ENCODE measurements at regions not wholly inside any gene's neighbourhood (a gene's known extent, or its start where the extent isn't known, plus 50 kb on each side); places are given as distances from the start of the nearest gene placed in this dataset.
A peak's percentile ranks its signal among the peaks of the same experiment; 100 is the strongest.

DNA sequence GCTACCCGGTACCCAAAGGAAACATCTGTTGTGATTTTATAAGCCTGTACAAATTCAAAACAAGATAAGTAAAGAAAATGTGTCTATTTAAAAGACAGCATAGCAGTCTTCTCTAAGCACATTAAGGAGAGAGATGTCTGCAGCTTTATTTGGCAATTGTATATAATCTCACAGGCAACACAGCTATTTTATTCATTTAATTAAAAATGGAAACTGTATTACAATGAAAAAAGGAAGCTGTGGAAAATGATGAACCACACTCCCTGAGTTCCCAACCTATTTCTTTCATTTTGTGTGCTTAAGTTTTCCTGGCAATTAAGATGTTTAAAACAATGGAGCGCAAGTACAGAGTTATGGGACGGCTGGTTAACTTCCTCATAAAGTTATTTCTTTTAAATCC is 78.4 kb downstream of the CBLL2 start:
- Histone ChIP-seq H3K36me3 (ENCODE audit: control insufficient read depth in 2 of 2, extremely low read depth in 1 of 2, insufficient read depth in 2 of 2, low read length in 2 of 2) (no peaks in the 10 kb centered on the region), H3K9me3 (replicated peaks; ENCODE audit: control insufficient read depth, insufficient read depth, low read length) (no peaks in the 10 kb centered on the region), H3K9me1 (replicated peaks; ENCODE audit: control insufficient read depth, extremely low read depth, insufficient read depth, low read length) (no peaks in the 10 kb centered on the region), H3K79me2 (ENCODE audit: control insufficient read depth, insufficient read depth, low read length) (no peaks in the 10 kb centered on the region), H3K4me3 (replicated peaks in 1 of 3; ENCODE audit: insufficient read depth in 1 of 3, low read depth in 1 of 3, low read length in 3 of 3) (no peak overlapping the region), H3K27ac (ENCODE audit: insufficient read depth, low read depth, low read length) (no peak overlapping the region), H3K9ac (replicated peaks; ENCODE audit: extremely low read depth, insufficient read depth, low read length) (no peak overlapping the region), H3K4me1 (ENCODE audit: control insufficient read depth, extremely low read depth, insufficient read depth, low read length) (no peaks in the 10 kb centered on the region), H3K27me3 (ENCODE audit: control insufficient read depth in 2 of 2, insufficient read depth in 2 of 2, low read length in 2 of 2) (no peaks in the 10 kb centered on the region), H3K4me2 (ENCODE audit: insufficient read depth, low read length) (no peak overlapping the region), H4K20me1 (replicated peaks; ENCODE audit: control insufficient read depth, extremely low read depth, insufficient read depth, low read length) (no peaks in the 10 kb centered on the region), H2AFZ (ENCODE audit: low read depth, low read length) (no peak overlapping the region)
- CTCF ChIA-PET, result no interaction called here
- POLR2A ChIA-PET, result no interaction called here
- dilution Hi-C loops (cut with MboI; ENCODE audit: extremely low pct_ligation_motif_present, low sequenced_read_pairs) (no loop called here), intact Hi-C loops (cut with micrococcal nuclease) (no loop called here)
- FAIRE-seq, result peak; percentile 66
- DNase-seq (ENCODE audit: low read depth, low spot score), result peak; percentile 63
- TF ChIP-seq GATA2 (IDR thresholded peaks at IDR 0.05; ENCODE audit: insufficient read depth, insufficient read length, low read depth, low read length), result no peak
- TF ChIP-seq MYC (IDR thresholded peaks at IDR 0.05; ENCODE audit: low read depth, low read length), result no peak
- no peak for TF ChIP-seq JUN (IDR thresholded peaks at IDR 0.05; ENCODE audit: borderline replicate concordance, insufficient read depth, insufficient read length, low read depth)
- TF ChIP-seq EZH2 (IDR thresholded peaks at IDR 0.05; ENCODE audit: borderline replicate concordance, low read depth, low read length, severe bottlenecking), result no peak
- TF ChIP-seq, protein P1, sequence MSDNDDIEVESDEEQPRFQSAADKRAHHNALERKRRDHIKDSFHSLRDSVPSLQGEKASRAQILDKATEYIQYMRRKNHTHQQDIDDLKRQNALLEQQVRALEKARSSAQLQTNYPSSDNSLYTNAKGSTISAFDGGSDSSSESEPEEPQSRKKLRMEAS (IDR thresholded peaks at IDR 0.05; ENCODE audit: insufficient read depth, insufficient read length), result no peak
- no peak for TF ChIP-seq FOS (IDR thresholded peaks at IDR 0.05; ENCODE audit: borderline replicate concordance, insufficient read depth, low read length)
- no peak for TF ChIP-seq POLR2AphosphoS5 (IDR thresholded peaks at IDR 0.05; ENCODE audit: insufficient read depth, low read depth, low read length)
- TF ChIP-seq, protein P2, sequence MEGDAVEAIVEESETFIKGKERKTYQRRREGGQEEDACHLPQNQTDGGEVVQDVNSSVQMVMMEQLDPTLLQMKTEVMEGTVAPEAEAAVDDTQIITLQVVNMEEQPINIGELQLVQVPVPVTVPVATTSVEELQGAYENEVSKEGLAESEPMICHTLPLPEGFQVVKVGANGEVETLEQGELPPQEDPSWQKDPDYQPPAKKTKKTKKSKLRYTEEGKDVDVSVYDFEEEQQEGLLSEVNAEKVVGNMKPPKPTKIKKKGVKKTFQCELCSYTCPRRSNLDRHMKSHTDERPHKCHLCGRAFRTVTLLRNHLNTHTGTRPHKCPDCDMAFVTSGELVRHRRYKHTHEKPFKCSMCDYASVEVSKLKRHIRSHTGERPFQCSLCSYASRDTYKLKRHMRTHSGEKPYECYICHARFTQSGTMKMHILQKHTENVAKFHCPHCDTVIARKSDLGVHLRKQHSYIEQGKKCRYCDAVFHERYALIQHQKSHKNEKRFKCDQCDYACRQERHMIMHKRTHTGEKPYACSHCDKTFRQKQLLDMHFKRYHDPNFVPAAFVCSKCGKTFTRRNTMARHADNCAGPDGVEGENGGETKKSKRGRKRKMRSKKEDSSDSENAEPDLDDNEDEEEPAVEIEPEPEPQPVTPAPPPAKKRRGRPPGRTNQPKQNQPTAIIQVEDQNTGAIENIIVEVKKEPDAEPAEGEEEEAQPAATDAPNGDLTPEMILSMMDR (IDR thresholded peaks at IDR 0.05; ENCODE audit: extremely low read depth in 1 of 2, insufficient read depth in 1 of 2, low read depth in 1 of 2, low read length in 2 of 2), result no peak
- TF ChIP-seq POLR2A (IDR thresholded peaks at IDR 0.05; ENCODE audit: low read depth, low read length), result no peak
- no TSS peak for BruUV-seq (replicated peaks)
